ENCODE measurements at regions not wholly inside any gene's neighbourhood (a gene's known extent, or its start where the extent isn't known, plus 50 kb on each side); places are given as distances from the start of the nearest gene placed in this dataset.
"Not testable (repeated sequence)": the region's sequence is repeated elsewhere in the genome, so short reads cannot be mapped to it uniquely, and the experiment has no call there.

DNA sequence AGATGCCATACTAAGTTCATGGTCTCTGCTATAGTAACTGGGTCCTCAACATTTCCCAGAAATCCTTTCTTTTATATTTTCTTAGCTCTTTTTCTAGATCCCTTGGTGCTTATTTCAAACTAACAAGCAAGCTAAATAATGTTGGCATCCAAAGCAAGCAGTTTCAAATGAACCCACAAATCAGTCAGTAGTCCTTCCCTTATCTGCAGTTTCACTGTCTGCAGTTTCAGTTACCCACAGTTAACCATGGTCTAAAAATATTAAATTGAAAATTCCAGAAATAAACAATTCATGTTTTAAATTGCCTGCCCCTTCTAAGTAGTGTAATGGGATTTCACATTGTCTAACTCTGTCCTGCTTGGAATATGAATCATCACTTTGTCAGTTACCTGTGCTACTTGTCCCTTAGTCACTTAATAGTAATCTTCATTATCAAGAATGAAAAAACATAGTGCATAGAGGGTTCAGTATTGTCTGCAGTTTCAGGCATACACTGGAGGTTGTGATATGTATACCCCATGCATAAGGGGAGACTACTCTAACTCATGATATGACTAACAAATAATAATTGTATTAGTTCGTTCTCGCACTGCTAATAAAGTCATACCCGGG is 633.7 kb downstream of the MECOM start:
- DNase-seq: no peak

- no peak for DNase-seq
These were observed 634.8 kb downstream of the MECOM start for GRCh38 chr3:169028716-169029115.

GRCh38 chr3:169026543-169027182 is 636.8 kb downstream of the MECOM start:
- DNase-seq: peak; percentile 47

- peak; percentile 5 for DNase-seq
These were observed 641.1 kb downstream of the MECOM start for GRCh38 chr3:169022457-169022856.

DNA sequence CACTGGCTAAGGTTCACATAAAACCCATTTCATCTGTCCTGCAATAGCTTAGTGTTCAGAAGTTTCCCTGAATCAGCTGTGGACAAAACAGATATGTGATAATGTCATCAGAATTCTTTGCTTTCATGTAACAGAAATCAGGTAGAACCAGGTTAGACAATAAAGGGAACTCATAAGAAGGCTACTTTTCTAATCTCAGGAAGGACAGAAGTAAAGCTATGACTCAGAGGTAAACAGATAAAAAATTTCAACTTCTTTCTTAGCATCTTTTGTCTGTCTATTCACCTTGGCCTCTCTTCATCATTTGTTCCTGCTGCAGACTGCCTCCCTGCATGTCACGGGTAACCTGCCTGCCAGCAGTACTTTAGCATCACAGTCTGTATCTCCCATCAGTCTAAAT is 643.1 kb downstream of the MECOM start:
- DNase-seq: no peak

DNA sequence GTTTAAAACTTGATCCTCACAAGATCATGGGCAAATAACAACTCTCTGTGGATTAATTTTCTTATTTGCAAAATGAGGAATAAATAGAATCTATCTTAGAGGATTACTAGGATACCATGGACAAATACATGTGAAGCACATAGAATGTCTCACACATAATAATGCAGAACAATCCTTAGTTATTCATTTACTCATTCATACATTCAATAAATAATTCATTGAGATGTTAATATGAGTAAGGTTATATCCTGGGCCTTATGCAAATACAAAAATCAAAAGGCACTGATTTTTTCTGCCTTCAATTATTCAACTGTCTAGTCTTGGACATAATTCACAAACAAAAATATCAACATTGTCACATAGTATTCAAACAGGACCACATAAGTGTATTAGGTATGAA is 654.1 kb downstream of the MECOM start:
- no peak for DNase-seq

- no peak for DNase-seq
These were observed 654.6 kb downstream of the MECOM start for GRCh38 chr3:169008776-169009358.

DNA sequence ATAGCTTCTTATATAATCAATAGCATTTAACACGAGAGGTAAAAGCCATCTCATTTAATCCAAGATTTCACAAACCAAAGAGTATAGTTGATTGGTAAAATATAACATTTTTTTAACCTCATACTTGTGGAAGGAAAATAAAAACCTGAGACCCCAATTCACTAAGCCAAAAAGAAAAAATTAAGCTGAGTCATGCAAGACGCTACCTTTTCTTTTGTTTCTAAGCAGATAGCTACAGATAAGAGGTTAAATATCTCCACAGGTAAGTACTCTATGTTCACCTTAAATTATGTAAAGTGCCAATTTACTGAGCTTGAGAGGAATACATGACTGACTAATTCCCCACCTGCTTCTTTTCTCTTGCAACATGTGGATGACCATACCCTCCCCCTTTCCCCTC is 656.4 kb downstream of the MECOM start:
- no peak for DNase-seq

- DNase-seq: not testable (repeated sequence)
These were observed 657.1 kb downstream of the MECOM start for GRCh38 chr3:169006398-169006797.

DNA sequence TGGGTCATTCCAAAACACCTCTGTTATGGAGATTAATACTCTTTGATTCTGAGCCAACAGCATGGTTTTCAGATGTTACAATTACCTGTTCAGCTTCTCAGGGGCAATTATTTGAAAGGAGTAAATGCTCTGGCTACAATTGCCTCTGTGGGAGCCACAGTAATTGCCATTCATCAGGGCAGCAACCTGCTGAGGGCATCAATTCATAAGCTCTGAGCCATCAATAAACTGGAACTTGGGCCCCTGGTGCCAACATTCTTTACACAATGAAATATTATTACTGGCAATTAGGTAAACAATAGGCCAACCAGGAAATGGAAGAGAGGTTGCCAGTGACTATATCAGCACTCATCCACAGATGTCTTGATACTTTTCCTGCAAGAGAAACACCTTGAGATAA is 660.8 kb downstream of the MECOM start:
- no peak for DNase-seq

- DNase-seq: no peak
These were observed 664.7 kb downstream of the MECOM start for GRCh38 chr3:168998792-168999191.

DNA sequence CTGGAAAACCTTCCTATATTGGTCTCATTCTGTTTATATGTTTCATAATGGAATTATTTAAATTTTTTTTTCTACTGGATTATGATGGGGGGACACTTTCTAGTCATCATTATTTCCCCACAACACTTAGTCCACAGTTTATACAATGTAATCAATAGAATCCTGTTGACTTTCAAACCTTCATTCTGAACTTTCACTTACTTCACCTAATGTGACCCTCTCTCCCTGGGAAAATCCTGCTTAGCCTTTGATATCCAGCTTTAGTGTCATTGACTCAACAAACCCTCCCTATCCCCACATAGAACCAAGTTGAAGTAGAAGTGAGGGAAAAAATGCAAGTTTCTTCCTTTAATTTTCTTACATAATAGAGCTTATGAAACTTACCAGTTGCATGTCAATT is 666.0 kb downstream of the MECOM start:
- no peak for DNase-seq

DNA sequence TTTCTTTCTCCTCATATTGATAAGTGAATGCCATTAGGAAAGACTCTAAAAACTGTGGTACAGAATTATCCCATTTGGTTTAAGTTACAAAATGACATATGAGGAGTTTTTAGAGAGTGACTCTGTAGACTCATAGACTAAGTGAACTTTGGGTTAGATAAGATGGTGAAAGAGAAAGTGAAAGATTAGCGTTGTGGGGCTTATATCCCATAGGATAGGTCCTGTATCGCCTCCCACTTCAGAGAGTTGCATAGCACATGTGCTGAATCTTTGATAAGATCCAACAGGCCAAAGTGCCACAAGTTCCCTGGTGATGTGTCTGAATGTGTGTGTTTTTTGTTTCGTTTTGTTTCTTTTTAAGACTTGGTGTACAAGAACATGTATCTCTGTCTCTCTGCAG is 666.9 kb downstream of the MECOM start:
- DNase-seq: no peak

GRCh38 chr3:168995129-168995528 is 668.4 kb downstream of the MECOM start:
- no peak for DNase-seq

DNA sequence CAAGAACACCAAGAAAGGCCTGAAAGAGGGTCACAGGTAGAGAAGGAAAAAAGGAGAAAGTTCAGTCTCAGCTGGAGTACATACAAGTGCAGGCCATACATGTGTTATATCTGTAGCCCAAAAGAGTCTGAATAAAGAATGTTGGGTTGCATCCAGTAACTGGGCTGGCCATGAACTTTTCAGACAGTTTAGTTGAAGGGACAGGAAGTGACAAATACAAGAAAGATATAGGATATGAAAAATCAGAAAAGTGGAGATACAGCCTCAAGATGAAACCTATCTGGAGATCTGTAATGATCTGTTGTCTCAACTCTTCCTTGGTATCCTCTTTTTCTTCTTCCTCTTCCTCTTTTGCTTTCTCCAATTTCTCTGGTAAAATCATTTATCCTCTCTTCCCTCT is 671.7 kb downstream of the MECOM start:
- DNase-seq: no peak

DNA sequence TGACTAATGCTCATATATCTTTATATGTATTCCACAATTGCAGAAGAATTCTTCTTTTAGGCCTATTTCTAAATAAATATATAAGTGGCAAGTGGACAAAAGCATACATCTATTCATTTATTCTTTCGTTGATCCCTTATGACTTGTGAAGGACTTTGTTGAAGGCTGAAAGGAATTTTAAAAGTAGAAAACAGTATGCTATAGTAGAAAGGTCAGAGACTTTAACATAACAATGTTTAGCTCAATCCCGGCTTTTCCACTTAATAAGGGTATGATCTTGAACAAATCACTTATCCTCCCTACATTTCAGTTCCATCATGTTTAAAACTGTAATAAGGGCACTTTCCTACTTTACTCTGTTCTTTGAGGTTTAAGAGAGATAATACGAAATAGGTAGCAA is 672.9 kb downstream of the MECOM start:
- DNase-seq: no peak

DNA sequence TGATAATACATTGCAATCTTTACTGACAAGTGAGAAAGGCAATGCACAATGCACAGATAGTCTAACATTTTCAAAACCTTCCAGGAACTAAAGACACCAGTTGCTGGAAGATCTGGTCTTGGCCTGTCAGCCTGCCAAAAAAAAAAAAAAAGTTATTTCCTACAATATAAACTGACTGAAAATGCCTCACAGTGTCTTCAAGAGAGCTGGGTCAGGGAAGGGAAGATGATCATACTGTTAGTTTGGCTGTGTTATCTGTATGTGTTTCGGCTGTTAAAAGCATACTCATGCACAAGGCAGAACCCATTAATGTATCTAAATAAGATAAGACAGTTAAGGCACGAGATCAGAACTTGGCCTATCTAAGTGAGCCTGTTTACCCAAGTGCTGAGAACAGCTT is 673.4 kb downstream of the MECOM start:
- DNase-seq: no peak

DNA sequence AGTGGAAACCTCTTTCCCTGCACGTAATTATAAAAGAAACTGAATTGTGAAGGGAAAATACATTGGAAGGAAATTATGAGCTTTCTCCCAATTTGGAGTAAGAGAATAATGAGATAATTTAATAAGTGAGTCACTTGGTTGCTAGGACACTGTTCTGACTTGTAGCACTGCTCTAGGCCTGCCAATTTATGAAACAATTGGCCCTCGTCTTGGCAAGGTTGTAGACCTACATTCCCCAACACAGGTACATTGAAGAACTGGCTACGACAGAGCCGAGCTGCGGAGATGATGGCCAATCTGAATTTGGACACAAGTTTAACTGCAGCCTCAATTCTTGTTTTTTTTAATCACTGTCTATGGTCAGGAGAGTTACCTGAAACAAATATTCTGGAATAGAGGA is 674.1 kb downstream of the MECOM start:
- DNase-seq: no peak

GRCh38 chr3:168988853-168989252 is 674.7 kb downstream of the MECOM start:
- no peak for DNase-seq

DNA sequence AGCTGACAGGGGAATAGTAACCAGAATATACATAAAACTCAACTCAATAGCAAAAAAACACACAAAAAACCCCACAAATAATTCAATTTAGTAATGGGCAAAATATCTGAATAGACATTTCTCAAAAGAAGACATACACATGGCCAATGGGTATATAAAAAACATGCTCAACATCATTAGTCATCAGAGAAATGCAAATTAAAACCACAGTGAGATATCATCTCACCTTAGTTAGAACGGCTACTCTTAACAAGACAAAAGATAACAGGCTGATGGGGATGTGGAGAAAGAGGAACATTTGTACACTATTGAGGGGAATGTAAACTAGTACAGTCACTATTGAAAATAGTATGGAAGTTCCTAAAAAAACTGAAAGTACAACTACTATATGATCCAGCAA is 678.6 kb downstream of the MECOM start:
- DNase-seq: no peak

DNA sequence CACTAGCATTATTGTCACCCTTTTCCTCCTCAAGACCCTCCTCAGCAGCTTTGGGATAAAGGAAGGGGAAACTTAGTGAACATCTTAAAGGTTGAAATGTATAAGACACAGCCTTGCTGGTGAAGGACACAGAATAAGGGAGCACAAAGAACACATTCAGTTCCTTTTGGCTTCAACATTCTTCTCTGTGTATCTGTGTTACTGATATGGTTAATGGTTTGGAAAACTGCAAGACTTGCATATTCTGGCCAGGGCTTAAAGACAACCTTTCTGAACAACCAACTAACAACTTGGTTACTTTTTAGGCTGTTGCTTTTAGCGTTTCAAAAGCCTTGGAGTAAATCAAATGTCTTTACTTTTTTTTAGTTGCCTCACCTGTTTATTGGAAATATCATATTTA is 680.5 kb downstream of the MECOM start:
- no peak for DNase-seq

DNA sequence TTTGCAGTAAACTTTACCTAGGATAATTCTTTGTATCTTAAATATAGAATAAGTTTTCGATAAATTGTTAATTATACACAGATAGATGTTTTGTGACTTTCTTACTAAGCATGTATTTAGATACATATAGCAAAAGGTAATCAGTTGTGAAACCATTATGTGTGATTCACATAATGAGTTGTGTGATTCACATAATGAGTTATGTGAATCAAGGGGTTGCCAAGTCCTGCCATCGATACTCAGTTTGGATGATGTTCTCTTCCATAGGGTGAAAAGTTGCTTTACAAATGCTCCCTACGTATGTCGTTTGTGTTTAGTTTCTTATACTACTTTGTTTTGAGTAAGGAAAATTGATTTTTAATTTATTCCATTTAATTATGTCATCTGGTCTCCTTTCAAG is 682.1 kb downstream of the MECOM start:
- DNase-seq: no peak

- DNase-seq: no peak
These were observed 685.7 kb downstream of the MECOM start for GRCh38 chr3:168977716-168978374.

DNA sequence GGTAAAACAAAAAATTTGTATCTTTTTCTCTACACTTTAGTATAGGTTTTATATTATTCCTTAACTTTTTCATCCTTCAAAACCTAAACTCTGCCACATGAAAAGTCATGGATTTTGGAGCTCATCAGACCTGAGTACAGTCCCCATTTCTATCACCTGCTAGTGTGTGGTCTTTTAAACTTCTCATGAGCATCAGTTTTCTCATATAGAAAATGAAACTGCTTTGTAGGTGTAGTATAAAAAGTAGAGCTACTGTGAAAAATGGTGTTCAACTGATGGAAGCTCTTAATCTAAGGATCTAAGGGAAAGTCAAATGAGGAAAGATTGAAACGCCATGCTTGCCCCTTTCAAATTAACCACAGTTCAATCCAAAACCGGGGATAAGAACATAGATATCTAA is 686.5 kb downstream of the MECOM start:
- no peak for DNase-seq
